K562 (cell line): ENCODE measurements at regions not wholly inside any gene's neighbourhood (a gene's known extent, or its start where the extent isn't known, plus 50 kb on each side); places are given as distances from the start of the nearest gene placed in this dataset.

Experiments used
- CHD7 ChIP-seq: fragments of 200-600 bp; sonication (generic); IDR thresholded peaks from one replicate; pipeline ENCODE4 v1.6.1; 2012; ENCODE audit warnings: mild to moderate bottlenecking, low read depth, low read length, inconsistent platforms

- no peak for TF ChIP-seq CHD7
Observed at GRCh38 chr7:32677593-32677992, 182.3 kb downstream of the AVL9 start (continued).
